ENCODE measurements at regions not wholly inside any gene's neighbourhood (a gene's known extent, or its start where the extent isn't known, plus 50 kb on each side); places are given as distances from the start of the nearest gene placed in this dataset.

DNA sequence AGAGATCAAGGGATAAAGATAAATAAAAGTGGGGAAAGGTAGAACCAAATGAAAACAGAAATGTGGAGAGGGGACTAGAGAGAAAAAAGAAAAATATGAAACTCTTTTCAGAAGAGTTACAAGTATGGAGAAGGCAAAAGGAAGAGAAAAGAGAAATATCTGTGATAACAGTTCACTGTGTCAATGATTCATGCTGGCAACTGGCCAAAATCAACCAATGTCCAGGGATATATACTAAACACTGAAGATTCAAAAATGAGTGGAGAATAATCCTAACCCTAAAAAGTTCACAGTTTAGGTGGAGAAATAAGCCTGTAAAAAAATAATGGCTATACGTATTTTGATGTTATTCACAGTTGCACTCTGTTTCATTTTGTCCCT is 372.3 kb upstream of the KITLG start:
- TF ChIP-seq, protein P1, sequence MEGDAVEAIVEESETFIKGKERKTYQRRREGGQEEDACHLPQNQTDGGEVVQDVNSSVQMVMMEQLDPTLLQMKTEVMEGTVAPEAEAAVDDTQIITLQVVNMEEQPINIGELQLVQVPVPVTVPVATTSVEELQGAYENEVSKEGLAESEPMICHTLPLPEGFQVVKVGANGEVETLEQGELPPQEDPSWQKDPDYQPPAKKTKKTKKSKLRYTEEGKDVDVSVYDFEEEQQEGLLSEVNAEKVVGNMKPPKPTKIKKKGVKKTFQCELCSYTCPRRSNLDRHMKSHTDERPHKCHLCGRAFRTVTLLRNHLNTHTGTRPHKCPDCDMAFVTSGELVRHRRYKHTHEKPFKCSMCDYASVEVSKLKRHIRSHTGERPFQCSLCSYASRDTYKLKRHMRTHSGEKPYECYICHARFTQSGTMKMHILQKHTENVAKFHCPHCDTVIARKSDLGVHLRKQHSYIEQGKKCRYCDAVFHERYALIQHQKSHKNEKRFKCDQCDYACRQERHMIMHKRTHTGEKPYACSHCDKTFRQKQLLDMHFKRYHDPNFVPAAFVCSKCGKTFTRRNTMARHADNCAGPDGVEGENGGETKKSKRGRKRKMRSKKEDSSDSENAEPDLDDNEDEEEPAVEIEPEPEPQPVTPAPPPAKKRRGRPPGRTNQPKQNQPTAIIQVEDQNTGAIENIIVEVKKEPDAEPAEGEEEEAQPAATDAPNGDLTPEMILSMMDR (IDR thresholded peaks at IDR 0.05; ENCODE audit: low read length), result no peak
- no peak for TF ChIP-seq EZH2 (optimal IDR thresholded peaks at IDR 0.05; ENCODE audit: low read depth, low read length)
- no peak for TF ChIP-seq EZH2phosphoT487 (IDR thresholded peaks at IDR 0.05; ENCODE audit: low read length)

Data from MM.1S (cell line).